Skin of body (tissue), 1 donor: ENCODE measurements at regions not wholly inside any gene's neighbourhood (a gene's known extent, or its start where the extent isn't known, plus 50 kb on each side); places are given as distances from the start of the nearest gene placed in this dataset.
"Not testable (repeated sequence)": the region's sequence is repeated elsewhere in the genome, so short reads cannot be mapped to it uniquely, and the experiment has no call there.

Source experiments
- DNase-seq: peaks from one replicate; lab custom pipeline; 2025; lab: John Stamatoyannopoulos, UW

DNA sequence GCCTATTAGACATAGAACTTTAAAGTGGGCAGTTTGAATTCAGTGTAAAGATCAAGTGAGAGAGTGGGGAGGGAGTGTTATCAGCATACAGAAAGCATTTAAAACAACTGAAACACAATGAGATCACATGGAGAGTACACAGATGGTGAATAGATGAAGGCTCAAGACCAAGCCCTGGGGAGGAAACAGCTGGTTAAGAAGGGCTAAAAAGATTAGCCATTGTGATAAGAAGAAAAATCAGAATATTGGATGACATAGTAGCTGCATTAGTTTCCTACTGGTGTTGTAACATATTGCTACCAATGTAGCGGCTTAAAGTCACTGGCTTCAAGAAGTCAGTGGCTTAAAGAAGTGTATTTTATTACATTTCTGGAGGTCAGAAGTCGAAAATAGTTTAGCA lies 443.4 kb upstream of the RGS18 start:
- DNase-seq = no peak

DNA sequence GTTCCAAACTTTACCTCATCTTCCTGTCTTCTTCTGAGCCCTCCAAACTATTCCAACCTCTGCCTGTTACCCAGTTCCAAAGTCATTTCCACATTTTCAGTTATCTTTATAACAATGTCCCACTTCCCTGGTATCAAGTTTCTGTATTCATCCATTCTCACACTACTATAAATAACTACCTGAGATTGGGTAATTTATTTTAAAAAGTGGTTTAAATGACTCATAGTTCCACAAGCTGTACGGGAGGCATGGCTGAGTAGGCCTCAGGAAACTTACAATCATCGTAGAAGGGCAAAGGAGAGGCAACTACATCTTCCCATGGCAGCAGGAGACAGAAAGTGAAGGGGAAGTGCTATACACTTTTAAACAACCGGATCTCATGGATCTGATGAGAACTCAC lies 428.5 kb upstream of the RGS18 start:
- DNase-seq = no peak

DNA sequence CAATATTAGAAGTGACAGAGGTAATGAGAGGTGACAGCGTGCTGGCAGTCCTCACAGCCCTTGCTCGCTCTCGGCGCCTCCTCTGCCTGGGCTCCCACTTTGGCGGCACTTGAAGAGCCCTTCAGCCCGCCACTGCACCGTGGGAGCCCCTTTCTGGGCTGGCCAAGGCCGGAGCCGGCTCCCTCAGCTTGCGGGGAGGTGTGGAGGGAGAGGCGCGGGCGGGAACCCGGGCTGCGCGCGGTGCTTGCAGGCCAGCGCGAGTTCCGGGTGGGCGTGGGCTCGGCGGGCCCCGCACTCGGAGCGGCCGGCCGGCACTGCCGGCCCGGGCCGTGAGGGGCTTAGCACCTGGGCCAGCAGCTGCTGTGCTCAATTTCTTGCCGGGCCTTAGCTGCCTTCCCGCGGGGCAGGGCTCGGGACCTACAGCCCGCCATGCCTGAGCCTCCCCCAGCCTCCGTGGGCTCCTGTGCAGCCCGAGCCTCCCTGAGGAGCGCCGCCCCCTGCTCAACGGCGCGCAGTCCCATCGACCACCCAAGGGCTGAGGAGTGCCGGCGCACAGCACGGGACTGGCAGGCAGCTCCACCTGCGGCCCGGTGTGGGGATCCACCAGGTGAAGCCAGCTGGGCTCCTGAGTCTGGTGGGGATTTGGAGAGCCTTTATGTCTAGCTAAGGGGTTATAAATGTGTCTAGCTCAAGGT lies 426.5 kb upstream of the RGS18 start:
- DNase-seq = not testable (repeated sequence)

DNA sequence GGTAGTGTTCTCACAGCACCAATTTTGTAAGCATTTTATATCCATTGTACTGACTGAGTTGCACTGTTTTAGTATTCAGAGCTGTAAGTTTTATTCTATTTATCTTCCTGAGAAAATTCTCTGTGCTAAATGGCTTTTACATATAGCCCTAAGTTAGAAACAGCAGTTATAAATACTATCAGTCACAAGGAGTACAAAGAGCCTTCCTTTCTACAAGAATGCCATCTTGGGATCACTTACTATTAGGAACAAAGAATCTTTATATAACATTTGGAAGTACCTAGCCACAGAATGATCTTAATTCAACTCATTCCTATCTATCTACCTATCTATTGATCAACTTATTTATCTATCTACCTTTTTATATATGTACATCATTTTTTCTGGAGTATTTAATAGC lies 423.9 kb upstream of the RGS18 start:
- no peak for DNase-seq

DNA sequence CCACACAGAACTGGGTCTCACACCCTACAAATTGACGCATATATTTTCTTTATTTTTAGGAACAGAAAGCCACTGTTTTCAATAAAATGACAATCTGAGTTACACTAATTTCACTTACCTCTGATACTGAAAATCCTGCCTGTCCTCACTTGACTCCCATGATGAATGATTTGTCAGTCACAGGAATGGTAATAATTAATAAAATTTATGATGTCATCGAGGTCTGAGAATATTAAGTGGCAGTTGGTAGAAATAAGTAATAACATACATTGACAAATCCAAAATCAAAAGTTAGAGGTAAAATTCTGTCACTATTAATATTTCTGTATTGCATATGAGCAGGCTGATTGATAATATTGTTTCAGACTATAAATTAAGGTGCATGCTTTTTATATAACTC lies 418.7 kb upstream of the RGS18 start:
- DNase-seq = no peak

DNA sequence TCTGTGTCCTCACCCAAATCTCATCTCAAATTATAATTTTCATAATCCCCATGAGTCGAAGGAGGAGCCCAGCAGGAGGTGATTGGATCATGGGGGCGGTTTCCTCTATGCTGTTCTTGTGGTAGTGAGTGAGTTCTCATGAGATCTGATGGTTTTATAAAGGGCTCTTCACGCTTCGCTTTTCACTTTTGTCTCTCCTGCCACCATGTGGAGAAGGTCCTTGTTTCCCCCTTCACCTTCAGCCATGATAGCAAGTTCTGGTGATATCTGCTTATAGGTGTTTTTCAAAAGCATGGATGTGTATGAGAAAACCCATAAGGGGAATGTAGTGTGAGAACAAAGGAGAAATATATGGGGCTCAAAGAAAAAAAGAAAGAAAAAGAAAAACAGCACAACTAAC lies 405.9 kb upstream of the RGS18 start:
- no peak for DNase-seq

DNA sequence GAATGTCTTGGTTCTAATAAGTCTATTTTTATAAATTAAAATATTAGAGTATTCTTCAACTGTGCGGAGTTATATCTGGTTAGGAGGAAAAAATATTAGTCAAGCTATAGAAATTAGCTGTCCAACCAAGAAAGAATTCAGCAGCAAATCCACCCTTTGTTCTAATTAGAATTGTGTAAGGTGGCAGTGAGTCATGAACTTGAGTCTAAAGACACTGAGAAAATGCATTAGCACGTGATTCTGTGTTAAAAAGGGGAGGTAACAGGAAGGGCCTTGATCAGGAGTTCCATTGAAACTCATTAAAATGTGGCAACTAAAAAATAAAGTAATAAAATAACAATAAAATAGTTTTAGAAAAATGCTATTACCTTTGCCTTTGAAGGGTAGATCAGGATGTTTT lies 398.2 kb upstream of the RGS18 start:
- DNase-seq = no peak

DNA sequence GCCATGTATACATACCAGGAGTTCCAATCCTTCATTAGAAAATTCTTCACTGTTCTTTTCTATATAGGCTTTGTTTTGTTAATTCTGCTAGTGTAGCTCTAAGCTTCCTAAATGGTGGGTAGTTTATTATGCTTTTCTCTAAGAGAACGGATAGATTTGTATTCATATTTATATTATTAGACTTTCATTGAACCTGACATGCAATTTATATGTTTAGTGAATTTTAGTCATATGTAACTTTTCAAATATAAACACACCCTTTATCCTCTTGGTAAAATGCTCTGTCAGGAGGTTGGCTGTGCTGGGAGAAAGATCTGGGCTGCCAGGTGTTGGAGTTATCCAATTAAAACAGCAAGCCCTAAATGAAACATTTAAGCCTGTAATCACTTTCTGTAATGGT lies 369.7 kb upstream of the RGS18 start:
- DNase-seq = no peak

DNA sequence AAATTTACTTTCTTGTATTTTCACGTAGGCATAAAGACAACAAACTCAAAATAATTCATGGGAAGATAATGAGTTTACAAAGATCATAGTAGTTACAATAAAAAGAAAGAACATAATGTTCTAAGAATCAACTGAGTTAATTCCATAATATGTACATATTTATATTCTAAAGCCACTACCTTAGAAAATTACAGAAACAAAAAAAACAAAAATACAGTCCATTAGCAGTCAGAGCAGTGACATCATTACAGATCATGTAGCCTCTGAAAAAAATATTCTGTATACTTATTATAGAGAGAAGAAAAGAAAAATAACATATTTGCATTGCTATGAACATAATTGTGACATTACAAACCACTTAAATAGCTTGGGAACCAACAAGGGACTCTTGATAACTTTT lies 360.1 kb upstream of the RGS18 start:
- DNase-seq = no peak

DNA sequence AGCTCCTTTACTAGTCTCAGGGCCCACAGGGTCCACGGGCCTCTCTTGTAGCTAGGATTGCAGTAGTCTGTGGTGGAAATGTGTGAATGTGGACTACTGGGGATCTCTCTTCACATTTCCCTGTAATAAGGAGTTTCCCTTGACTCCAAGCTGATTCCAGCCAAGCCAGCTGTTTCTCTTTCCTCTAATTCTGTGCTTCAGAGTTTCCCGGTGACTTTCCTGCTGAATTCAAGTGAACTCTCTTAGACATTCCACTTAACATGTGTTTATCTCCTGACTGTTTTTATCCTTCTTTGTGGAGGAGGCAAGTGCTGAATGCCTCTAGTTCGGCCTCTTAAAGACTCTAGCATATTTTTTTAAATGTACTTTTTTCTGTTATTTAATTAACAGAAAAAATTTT lies 354.0 kb upstream of the RGS18 start:
- peak; percentile 7 for DNase-seq

DNA sequence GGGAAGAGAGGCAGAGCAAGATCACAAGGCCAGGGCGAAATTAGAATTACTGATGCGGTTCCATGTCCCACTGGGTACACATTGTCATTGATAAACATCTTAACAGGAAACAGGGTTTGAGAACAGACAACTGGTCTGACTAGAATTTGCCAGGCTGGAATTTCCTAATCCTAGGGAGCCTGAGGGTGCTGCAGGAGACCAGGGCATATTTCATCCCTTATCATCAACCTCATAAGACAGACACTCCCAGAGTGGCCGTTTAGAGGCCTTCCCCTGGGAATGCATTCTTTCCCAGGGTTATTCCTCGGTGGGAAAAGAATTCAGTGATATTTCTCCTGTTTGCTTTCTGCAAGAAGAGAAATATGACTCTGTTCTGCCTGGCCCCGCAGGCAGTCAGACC lies 344.7 kb upstream of the RGS18 start:
- not testable (repeated sequence) for DNase-seq

DNA sequence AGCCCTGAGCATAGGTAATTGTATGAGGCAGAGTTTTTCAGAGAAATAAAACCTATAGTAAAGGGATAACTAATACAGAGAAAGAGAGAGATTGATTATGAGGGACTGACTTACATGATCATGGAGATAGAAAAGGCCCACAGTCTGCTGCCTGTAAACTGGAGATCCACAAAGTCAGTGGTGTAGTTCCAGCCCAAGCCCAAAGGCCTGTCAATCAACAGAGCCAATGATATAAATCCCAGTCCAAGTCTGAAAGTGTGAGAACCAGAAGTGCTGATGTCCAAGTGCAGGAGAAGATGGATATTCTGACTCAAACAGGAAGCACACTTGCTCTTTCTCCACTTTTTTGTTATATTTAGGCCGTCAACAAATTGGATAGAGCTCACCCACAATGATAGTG lies 340.1 kb upstream of the RGS18 start:
- DNase-seq = no peak

DNA sequence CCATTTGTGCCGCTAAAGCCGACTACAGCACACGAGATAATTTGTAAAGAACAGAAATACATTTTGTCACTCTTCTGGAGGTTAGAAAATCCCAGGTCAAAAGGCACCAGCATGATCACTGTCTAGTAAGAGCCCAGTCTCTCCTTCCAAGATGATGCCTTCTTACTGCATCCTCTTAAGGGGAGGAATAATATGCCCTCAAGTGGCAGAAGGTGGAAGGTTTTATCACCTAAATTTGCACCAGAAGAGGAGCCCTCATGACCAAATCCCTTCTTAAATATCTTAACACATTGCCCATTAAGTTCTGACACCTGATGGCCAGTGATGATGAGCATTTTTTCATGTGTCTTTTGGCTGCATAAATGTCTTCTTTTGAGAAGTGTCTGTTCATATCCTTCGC lies 326.7 kb upstream of the RGS18 start:
- DNase-seq = no peak

DNA sequence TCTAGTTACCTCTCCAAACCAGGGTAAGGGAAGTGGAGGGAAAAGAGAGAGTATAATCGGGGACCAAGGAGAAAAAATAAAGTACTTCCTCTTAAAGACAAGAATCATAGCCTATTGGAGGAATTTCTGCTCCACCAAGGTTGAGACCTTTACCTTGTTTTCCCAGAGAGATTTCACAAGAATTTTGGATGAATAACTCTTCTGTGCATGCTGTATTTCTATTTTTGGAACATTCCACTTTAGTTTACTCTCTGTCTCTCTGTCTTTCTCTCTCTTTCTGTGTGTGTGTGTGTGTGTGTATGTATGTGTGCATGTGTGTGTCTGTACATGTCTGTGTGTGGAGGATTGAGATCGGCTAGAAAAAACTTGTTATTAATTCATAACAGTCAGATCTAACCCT lies 318.4 kb upstream of the RGS18 start:
- DNase-seq = no peak

DNA sequence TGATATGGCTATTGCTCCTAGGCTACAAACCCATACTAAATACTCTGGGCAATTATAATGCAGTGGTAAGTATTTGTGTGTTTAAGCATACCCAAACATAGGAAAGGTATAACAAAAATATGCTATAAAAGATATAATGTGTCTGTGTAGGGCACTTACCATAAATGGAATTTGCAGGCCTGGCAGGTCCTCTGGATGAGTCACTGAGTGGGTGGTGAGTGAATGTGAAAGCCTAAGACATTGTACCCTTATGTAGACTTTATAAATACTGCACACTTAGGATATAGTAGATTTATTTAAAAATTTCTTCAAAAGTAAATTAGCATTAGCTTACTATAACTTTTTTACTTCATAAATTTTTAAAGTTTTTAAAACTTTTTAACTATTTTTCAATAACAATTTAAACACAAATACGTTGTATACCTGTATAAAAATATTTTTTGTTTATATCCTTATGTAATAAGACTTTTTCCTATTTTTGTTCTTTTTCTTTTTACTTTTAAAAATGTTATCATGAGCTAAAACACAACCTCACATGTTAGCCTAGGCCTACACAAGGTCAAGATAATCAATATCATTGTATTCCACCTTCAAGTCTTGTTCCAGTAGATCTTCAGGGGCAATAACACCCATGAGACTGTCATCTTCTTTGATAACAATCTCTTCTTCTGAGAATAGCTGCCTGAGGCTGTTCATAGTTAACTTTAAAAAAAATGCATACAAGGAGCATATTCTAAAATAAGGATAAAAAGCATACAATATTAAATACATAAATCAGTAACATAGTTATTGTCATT lies 306.3 kb upstream of the RGS18 start:
- no peak for DNase-seq

DNA sequence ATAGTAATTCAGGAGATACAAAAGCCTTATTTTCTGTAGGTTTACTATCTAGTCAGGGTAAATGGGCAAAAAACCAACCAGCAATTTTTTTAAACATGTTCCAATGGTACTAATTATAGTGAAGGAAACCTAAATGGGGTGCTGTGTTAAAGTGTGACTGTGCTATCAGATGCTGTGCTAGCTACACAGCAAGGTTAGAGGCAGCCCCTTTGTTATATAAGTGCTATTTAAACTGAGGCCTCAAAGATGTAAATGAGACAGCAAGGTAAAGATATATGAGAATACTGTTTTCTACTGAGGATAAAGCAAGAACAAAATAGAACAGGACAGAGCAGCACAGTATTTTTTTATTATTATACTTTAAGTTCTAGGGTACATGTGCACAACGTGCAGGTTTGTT lies 305.4 kb upstream of the RGS18 start:
- no peak for DNase-seq

DNA sequence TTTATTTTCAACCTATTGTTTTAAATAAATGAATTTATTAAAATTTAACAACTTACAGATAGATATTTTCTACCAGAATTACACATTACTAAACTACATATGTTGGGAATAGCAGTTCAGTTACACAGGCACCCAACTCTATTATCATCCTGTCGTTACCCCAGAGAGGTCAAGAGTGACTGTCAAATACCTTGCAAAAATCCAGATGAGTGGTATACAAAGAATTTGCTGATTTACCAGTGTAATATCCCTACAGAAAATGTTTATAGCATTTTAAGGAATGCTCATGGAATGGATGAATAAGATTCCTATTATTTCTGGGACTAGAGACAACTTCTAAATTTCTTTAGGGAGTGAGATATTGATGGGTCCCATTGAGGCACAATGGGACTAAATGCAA lies 300.7 kb upstream of the RGS18 start:
- no peak for DNase-seq

DNA sequence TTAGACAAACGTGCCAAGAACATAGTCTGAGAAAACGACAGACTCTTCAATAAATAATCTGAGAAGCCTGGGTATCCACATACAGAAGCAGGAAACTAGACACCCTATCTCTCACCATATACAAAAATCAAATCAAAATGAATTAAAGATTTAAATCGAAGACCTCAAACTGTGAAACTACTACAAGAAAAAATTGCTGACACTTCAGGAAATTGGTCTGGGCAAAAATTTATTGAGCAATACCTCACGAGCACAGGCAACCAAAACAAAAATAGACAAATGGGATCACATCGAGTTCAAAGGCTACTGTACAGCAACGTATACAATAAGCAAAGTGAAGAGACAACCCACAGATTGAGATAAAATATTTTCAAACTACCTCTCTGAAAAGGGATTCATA lies 292.8 kb upstream of the RGS18 start:
- no peak for DNase-seq

DNA sequence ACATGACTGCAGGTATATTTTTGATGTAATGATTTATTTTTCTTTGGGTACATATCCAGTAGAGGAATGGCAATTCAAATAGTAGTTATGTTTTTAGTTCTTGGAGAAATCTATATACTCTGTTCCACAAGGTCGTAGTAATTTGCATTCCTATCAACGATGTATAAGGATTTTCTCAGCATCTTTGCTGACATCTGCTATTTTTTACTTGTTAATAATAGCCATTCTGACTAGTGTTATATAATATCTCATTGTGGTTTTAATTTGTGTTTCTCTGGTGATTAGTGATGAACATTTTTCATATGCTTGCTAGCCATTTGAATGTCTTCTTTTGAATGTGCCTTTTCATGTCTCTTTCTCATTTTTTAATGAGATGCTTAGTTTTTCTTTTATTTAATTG lies 292.1 kb upstream of the RGS18 start:
- DNase-seq = no peak

DNA sequence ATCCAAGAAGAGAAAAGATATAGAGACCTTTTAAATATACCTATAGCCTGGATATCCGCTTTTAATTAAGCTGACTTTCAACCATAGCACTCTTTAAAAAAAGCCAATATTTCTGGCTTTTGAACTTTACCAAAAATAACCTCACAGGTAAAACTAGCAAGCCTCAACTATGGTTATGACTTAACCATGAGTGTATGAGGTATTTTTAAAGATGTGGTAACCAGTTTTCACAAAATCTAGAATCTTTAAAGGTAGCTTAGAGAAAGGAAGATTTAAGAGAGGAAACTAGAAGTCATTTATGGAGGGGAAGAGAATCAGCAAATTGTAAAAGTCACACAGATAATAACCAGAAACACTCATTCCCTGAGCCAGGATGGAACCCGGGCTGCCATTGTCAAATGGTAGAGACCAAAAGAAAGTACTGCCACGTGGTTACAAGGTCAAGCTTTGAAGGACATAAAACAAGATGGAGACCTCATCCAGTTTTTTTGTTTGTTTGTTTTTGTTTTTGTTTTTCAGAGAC lies 288.4 kb upstream of the RGS18 start:
- DNase-seq = no peak

DNA sequence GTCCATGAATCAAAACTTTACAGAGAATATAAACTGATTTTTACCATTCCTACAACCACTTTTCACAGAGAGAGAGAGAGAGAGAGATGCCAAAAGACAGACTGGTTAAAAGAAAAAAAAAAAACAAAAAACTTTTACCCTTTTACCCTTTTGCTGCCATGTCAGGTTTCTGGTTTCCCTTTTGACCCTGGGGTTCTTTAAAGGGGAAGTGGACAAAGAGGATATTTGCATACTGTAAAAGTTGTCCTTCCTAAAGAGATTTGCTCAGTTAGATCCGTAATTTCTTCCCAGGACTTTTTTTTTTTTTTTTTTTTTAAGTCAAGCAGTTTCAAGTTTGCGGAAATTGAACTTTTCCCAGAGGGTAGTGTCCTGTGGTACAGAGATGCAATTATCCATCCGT lies 287.8 kb upstream of the RGS18 start:
- DNase-seq = no peak

DNA sequence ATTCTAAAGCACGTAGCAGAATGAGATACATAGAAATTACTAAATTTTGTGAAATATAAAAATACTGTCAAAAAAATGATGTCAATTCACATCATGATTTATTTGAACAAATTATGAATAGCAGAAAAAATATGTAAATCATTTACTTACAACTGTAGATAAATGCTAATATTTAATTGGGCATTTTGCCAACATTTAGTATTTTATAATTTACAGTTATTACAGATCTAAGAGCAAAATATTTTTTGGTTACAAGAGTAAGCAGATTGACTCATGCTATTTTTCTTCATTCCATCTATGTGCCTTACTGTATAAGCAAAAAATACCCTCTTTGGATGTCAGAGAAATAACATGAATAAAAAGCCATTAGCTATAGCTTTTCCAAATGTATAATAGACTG lies 282.3 kb upstream of the RGS18 start:
- no peak for DNase-seq

DNA sequence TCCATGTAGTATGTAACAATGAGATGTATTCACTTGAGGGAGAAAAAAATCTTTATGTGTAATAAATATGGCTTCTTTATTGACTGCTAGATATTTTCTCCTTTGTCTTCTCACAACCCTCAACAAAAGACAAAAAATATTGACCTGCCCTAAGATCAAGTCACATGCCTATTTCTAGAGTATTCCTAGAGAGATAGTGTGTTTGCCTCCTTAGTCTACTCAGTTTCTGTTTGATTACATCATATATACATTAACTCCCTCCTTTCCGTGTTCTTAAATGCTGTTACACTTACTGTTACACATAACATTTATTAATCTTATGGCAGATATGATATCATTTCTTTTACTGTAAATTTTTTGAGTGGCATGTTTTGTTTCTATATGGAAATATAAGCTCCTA lies 281.6 kb upstream of the RGS18 start:
- no peak for DNase-seq
